Skin epidermis (tissue), 12 donors: ENCODE measurements at regions not wholly inside any gene's neighbourhood (a gene's known extent, or its start where the extent isn't known, plus 50 kb on each side); places are given as distances from the start of the nearest gene placed in this dataset.

Experiments used
- H3K27ac ChIP-seq, 21 experiments: fragments of 200-600 bp; sonication (generic) in 11 of 21; one replicate each; pipeline ENCODE4 v1.5.0; 2020; ENCODE audit warnings: mild to moderate bottlenecking in 3 of 21, inconsistent platforms in 2 of 21, moderate library complexity in 2 of 21
- H3K4me3 ChIP-seq, 7 experiments: fragments of 200-600 bp; sonication (generic) in 2 of 7; one replicate each; pipeline ENCODE4 v1.5.0; 2020; ENCODE audit warnings: inconsistent platforms in 2 of 7, mild to moderate bottlenecking in 2 of 7, moderate library complexity in 1 of 7

GRCh38 chr3:194767446-194768207 lies 81.9 kb downstream of the FAM43A start:
- H3K4me3 ChIP-seq = no peak overlapping the region

GRCh38 chr3:194768586-194768985 lies 82.9 kb downstream of the FAM43A start:
- Histone ChIP-seq H3K4me3 (no peak overlapping the region), H3K27ac (peak overlapping the region in 1 of 21 experiments; percentile 14)

More at GRCh38 chr3:194767446-194768207, 81.9 kb downstream of the FAM43A start:
- no peak overlapping the region for H3K27ac ChIP-seq

- peak overlapping the region in 6 of 7 experiments; percentile 14 to 40 (median 22) for H3K4me3 ChIP-seq
- H3K27ac ChIP-seq = peak overlapping the region in 9 of 21 experiments; percentile 14 to 70 (median 34)
Observed at GRCh38 chr3:194769020-194769643, 83.4 kb downstream of the FAM43A start.

GRCh38 chr3:194772241-194773000 lies 86.7 kb downstream of the FAM43A start:
- Histone ChIP-seq H3K27ac (peak overlapping the region in 2 of 21 experiments; percentile 31 to 46), H3K4me3 (no peak overlapping the region)

GRCh38 chr3:194773216-194773615 lies 87.5 kb downstream of the FAM43A start:
- Histone ChIP-seq H3K27ac (peak overlapping the region in 3 of 21 experiments; percentile 27 to 34 (median 31)), H3K4me3 (no peak overlapping the region)

GRCh38 chr3:194773771-194774455 lies 88.2 kb downstream of the FAM43A start:
- H3K4me3 ChIP-seq = no peak overlapping the region
- no peak overlapping the region for H3K27ac ChIP-seq

- Histone ChIP-seq H3K4me3 (no peak overlapping the region), H3K27ac (no peak overlapping the region)
Observed at GRCh38 chr3:194775266-194775665, 89.6 kb downstream of the FAM43A start.

GRCh38 chr3:194775731-194776130 lies 90.0 kb downstream of the FAM43A start:
- H3K27ac ChIP-seq = no peak overlapping the region

GRCh38 chr3:194777729-194778128 lies 92.0 kb downstream of the FAM43A start:
- Histone ChIP-seq H3K27ac (no peak overlapping the region), H3K4me3 (no peak overlapping the region)

More at GRCh38 chr3:194775731-194776130, 90.0 kb downstream of the FAM43A start:
- H3K4me3 ChIP-seq = no peak overlapping the region

- no peak overlapping the region for H3K27ac ChIP-seq
- no peak overlapping the region for H3K4me3 ChIP-seq
Observed at GRCh38 chr3:194779729-194780224, 94.1 kb downstream of the FAM43A start.

- H3K27ac ChIP-seq = no peak overlapping the region
- no peak overlapping the region for H3K4me3 ChIP-seq
Observed at GRCh38 chr3:194780706-194781105, 95.0 kb downstream of the FAM43A start.

- Histone ChIP-seq H3K4me3 (no peak overlapping the region), H3K27ac (no peak overlapping the region)
Observed at GRCh38 chr3:194781617-194782016, 95.9 kb downstream of the FAM43A start.

- Histone ChIP-seq H3K27ac (no peak overlapping the region), H3K4me3 (no peak overlapping the region)
Observed at GRCh38 chr3:194782698-194783404, 97.2 kb downstream of the FAM43A start.

GRCh38 chr3:194784361-194784760 lies 98.7 kb downstream of the FAM43A start:
- no peak overlapping the region for H3K27ac ChIP-seq
- no peak overlapping the region for H3K4me3 ChIP-seq

GRCh38 chr3:194785315-194785714 lies 99.6 kb downstream of the FAM43A start:
- no peak overlapping the region for H3K27ac ChIP-seq
- no peak overlapping the region for H3K4me3 ChIP-seq

GRCh38 chr3:194787072-194787471 lies 101.4 kb downstream of the FAM43A start:
- Histone ChIP-seq H3K4me3 (no peak overlapping the region), H3K27ac (no peak overlapping the region)

- no peak overlapping the region for H3K4me3 ChIP-seq
- no peak overlapping the region for H3K27ac ChIP-seq
Observed at GRCh38 chr3:194787650-194788049, 102.0 kb downstream of the FAM43A start.

GRCh38 chr3:194792368-194792767 lies 106.7 kb downstream of the FAM43A start:
- no peak overlapping the region for H3K4me3 ChIP-seq
- no peak overlapping the region for H3K27ac ChIP-seq
